ENCODE measurements at regions not wholly inside any gene's neighbourhood (a gene's known extent, or its start where the extent isn't known, plus 50 kb on each side); places are given as distances from the start of the nearest gene placed in this dataset.

- no peaks in the 10 kb centered on the region for H3K9me3 ChIP-seq (ENCODE audit: control insufficient read depth, low read depth, low read length)
- dilution Hi-C loops (cut with MboI; ENCODE audit: extremely low pct_ligation_motif_present, low sequenced_read_pairs) = no loop called here
- H3K36me3 ChIP-seq (ENCODE audit: control insufficient read depth in 2 of 2, extremely low read depth in 1 of 2, insufficient read depth in 2 of 2, low read length in 2 of 2) = no peaks in the 10 kb centered on the region
- no peak for TF ChIP-seq EZH2 (IDR thresholded peaks at IDR 0.05; ENCODE audit: low read length)
- no peaks in the 10 kb centered on the region for H4K20me1 ChIP-seq (ENCODE audit: control insufficient read depth, extremely low read depth, insufficient read depth, low read length)
- no peak for DNase-seq (ENCODE audit: low read depth, low spot score)
- H3K9me1 ChIP-seq (ENCODE audit: control insufficient read depth, extremely low read depth, insufficient read depth, low read length) = no peaks in the 10 kb centered on the region
- no peak overlapping the region for H2AFZ ChIP-seq (ENCODE audit: control insufficient read depth, low read length)
- H3K27ac ChIP-seq (ENCODE audit: control insufficient read depth, insufficient read depth, low read length) = no peak overlapping the region
- no peaks in the 10 kb centered on the region for H3K79me2 ChIP-seq (ENCODE audit: control insufficient read depth, insufficient read depth, low read length)
- H3K4me1 ChIP-seq (ENCODE audit: control insufficient read depth, extremely low read depth, insufficient read depth, low read length) = no peaks in the 10 kb centered on the region
- H3K4me3 ChIP-seq (ENCODE audit: control insufficient read depth in 2 of 3, extremely low read depth in 1 of 3, insufficient read depth in 2 of 3, low read depth in 1 of 3, low read length in 3 of 3) = no peak overlapping the region
- no peak for FAIRE-seq
- no peak overlapping the region for H3K4me2 ChIP-seq (ENCODE audit: control insufficient read depth, extremely low read depth, insufficient read depth, low read depth, low read length)
- H3K9ac ChIP-seq (ENCODE audit: control insufficient read depth, extremely low read depth, insufficient read depth, low read length) = no peak overlapping the region
- H3K27me3 ChIP-seq (ENCODE audit: control insufficient read depth, extremely low read depth, insufficient read depth, low read length) = peaks cover 5% of the 10 kb centered on the region
Measured at GRCh38 chr18:55079067-55079466, 119.8 kb upstream of the CCDC68 start.

- dilution Hi-C loops (cut with MboI; ENCODE audit: extremely low pct_ligation_motif_present, low sequenced_read_pairs) = no loop called here
- Histone ChIP-seq H3K4me2 (ENCODE audit: control insufficient read depth, extremely low read depth, insufficient read depth, low read depth, low read length) (no peak overlapping the region), H3K79me2 (ENCODE audit: control insufficient read depth, insufficient read depth, low read length) (no peaks in the 10 kb centered on the region), H3K4me3 (ENCODE audit: control insufficient read depth in 2 of 3, extremely low read depth in 1 of 3, insufficient read depth in 2 of 3, low read depth in 1 of 3, low read length in 3 of 3) (no peak overlapping the region), H3K9me3 (ENCODE audit: control insufficient read depth, low read depth, low read length) (no peaks in the 10 kb centered on the region), H3K4me1 (ENCODE audit: control insufficient read depth, extremely low read depth, insufficient read depth, low read length) (no peaks in the 10 kb centered on the region), H3K9me1 (ENCODE audit: control insufficient read depth, extremely low read depth, insufficient read depth, low read length) (no peaks in the 10 kb centered on the region), H2AFZ (ENCODE audit: control insufficient read depth, low read length) (no peak overlapping the region), H4K20me1 (ENCODE audit: control insufficient read depth, extremely low read depth, insufficient read depth, low read length) (no peaks in the 10 kb centered on the region), H3K27me3 (ENCODE audit: control insufficient read depth, extremely low read depth, insufficient read depth, low read length) (peaks cover 5% of the 10 kb centered on the region), H3K27ac (ENCODE audit: control insufficient read depth, insufficient read depth, low read length) (no peak overlapping the region), H3K9ac (ENCODE audit: control insufficient read depth, extremely low read depth, insufficient read depth, low read length) (no peak overlapping the region), H3K36me3 (ENCODE audit: control insufficient read depth in 2 of 2, extremely low read depth in 1 of 2, insufficient read depth in 2 of 2, low read length in 2 of 2) (no peaks in the 10 kb centered on the region)
- DNase-seq (ENCODE audit: low read depth, low spot score) (no peak), FAIRE-seq (no peak)
- TF ChIP-seq EZH2 (IDR thresholded peaks at IDR 0.05; ENCODE audit: low read length) = no peak
- no peak for TF ChIP-seq CTCF (optimal IDR thresholded peaks at IDR 0.05 in 1 of 3, IDR thresholded peaks at IDR 0.05 in 1 of 3, conservative IDR thresholded peaks at IDR 0.05 in 1 of 3; ENCODE audit: extremely low read depth in 1 of 3, insufficient read depth in 2 of 3, low read length in 3 of 3)
Measured at GRCh38 chr18:55078303-55078932, 119.2 kb upstream of the CCDC68 start.

- Histone ChIP-seq H3K27me3 (ENCODE audit: control insufficient read depth, extremely low read depth, insufficient read depth, low read length) (peaks cover 5% of the 10 kb centered on the region), H3K79me2 (ENCODE audit: control insufficient read depth, insufficient read depth, low read length) (no peaks in the 10 kb centered on the region), H3K9me3 (ENCODE audit: control insufficient read depth, low read depth, low read length) (no peaks in the 10 kb centered on the region), H3K36me3 (ENCODE audit: control insufficient read depth in 2 of 2, extremely low read depth in 1 of 2, insufficient read depth in 2 of 2, low read length in 2 of 2) (no peaks in the 10 kb centered on the region), H3K4me1 (ENCODE audit: control insufficient read depth, extremely low read depth, insufficient read depth, low read length) (no peaks in the 10 kb centered on the region), H2AFZ (ENCODE audit: control insufficient read depth, low read length) (no peak overlapping the region), H3K27ac (ENCODE audit: control insufficient read depth, insufficient read depth, low read length) (no peak overlapping the region), H3K4me3 (ENCODE audit: control insufficient read depth in 2 of 3, extremely low read depth in 1 of 3, insufficient read depth in 2 of 3, low read depth in 1 of 3, low read length in 3 of 3) (no peak overlapping the region), H3K4me2 (ENCODE audit: control insufficient read depth, extremely low read depth, insufficient read depth, low read depth, low read length) (no peak overlapping the region), H4K20me1 (ENCODE audit: control insufficient read depth, extremely low read depth, insufficient read depth, low read length) (no peaks in the 10 kb centered on the region), H3K9me1 (ENCODE audit: control insufficient read depth, extremely low read depth, insufficient read depth, low read length) (no peaks in the 10 kb centered on the region), H3K9ac (ENCODE audit: control insufficient read depth, extremely low read depth, insufficient read depth, low read length) (no peak overlapping the region)
- DNase-seq (ENCODE audit: low read depth, low spot score) (no peak), FAIRE-seq (no peak)
- dilution Hi-C loops (cut with MboI; ENCODE audit: extremely low pct_ligation_motif_present, low sequenced_read_pairs) = no loop called here
- TF ChIP-seq EZH2 (IDR thresholded peaks at IDR 0.05; ENCODE audit: low read length) (no peak), CTCF (optimal IDR thresholded peaks at IDR 0.05 in 1 of 3, IDR thresholded peaks at IDR 0.05 in 1 of 3, conservative IDR thresholded peaks at IDR 0.05 in 1 of 3; ENCODE audit: extremely low read depth in 1 of 3, insufficient read depth in 2 of 3, low read length in 3 of 3) (no peak)
Measured at GRCh38 chr18:55076643-55077218, 117.5 kb upstream of the CCDC68 start.
